ENCODE measurements at regions not wholly inside any gene's neighbourhood (a gene's known extent, or its start where the extent isn't known, plus 50 kb on each side); places are given as distances from the start of the nearest gene placed in this dataset.
A peak's percentile ranks its signal among the peaks of the same experiment; 100 is the strongest.

DNA sequence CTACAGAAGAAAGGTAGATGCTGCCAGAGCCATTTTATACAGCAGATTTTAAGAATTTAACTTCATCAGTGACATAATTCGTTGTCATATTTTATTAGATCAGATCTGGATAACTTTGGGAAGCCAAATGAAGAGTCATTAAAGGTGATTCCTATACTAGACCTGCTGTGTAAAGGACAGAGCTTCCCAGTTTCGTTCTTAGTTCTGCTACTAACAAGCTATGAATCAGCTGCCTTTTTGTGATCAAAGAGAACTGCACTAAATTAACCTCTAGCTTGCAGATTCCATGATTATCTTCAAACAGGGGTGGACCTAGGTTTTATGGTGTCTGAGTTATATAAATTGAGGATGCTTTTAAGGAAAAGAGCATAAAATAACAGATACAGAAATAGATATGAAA lies 926.5 kb upstream of the ACVR2A start:
- DNase-seq = no peak

DNA sequence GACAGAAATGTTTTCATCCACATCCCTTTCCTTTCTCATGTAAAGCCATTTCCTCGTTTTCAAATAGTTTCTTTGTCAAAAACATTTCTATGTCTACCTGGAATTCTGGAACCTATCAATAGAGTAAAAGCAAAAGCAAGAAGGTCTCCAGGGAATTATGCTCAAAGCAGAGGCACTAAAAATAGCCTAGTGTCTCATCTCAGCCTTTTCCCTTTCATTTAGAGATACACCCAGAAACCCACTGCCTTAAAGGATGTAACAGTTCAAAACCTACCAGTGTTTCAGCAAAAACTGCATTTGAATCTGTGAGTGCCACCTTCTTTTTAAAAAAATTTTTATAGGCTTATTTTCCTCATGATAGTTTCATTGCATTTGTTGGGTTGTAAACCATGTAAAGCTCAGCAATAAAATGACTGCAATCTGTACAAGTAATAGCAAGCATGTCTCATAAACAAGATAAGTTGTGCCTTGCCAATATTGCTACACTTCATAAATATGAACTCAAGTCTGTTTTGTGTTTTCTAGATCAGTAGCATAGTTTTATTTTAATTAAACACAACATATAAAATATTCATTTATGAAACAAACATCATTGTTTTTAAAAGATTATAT lies 927.3 kb upstream of the ACVR2A start:
- no peak for DNase-seq

DNA sequence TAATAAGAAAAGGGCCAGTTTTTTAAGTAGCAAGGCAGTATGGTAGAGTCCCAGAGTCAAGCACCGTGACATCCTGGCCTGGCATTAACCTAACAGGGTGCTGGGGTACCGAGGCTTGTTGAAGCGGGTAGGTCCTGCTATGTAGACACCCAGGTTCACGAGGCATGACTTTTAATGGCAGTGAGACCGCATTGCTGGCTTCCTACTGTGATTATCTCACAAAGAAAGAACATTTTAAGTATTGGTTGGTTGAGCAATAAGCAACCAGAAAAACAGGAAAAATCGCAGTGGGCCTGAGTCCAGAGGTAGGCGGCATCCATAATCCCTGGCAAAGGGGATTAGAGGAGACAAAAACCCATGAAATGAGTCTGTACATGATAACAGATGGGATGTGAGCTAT lies 927.9 kb upstream of the ACVR2A start:
- no peak for DNase-seq

DNA sequence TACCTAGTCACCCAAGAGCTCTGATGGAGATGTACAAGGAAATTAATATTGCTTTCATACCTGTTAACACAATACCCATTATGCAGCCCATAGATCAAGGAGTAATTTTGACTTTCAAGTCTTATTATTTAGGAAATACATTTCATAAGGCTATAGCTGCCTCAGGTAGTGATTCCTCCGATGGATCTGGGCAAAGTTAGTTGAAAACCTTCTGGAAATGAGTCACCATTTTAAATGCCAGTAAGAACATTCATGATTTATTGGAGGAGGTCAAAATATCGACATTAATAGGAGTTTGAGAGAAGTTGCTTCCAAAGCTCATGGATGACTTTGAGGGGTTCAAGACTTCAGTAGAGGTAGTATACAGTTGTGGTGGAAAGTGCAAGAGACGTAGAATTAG lies 931.4 kb upstream of the ACVR2A start:
- DNase-seq = no peak

DNA sequence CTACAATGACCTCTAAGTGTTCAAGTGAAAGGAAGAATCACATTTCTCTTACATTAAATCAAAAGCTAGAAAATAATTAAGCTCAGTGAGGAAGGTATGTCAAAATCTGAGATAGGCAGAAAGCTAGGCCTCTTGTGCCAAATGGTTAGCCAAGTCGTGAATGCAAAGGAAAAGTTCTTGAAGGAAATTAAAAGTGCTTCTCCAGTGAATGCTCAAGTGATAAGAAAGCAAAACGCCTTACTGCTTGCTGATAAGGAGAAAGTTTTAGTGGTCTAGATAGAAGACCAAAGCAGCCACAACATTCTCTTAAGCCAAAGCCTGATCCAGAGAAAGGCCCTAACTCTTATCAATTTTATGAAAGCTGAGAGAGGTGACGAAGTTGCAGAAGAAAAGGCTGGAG lies 932.3 kb upstream of the ACVR2A start:
- DNase-seq = no peak

DNA sequence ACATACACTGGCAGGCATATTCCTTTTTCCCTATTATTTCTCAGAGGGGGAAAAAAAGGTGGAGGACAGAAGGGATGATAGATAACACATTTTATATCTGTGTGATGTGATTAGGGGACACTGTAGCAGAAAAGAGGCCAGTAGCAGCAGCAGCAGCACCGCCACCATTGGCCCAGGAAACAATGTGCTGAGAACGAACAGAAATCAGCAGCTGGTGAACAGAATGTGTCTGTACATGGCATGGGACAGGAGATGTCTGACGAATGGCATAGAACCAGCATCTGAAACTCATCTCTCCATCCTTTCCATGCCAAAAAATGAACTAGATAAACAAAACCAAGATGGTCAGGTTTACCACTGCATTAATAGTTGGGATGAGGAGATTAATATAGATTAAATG lies 936.1 kb upstream of the ACVR2A start:
- no peak for DNase-seq

DNA sequence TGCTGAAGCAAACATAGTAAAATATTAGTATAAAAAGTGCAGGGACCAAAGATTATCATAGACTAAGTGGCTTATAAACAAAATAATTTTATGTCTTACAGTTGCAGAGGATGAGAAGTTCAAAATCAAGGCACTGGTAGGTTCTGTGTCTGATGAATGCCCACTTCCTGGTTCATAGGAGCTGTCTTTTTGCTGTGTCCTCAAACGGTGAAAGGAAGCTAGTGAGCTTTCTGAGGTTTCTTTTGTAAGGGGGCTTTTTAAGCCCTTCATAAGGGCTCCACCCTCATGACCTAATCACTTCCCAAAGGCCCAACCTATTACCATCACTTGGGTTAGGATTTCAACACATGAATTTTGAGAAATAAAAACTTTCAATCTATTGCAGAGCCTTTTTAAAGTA lies 946.7 kb upstream of the ACVR2A start:
- DNase-seq = no peak

DNA sequence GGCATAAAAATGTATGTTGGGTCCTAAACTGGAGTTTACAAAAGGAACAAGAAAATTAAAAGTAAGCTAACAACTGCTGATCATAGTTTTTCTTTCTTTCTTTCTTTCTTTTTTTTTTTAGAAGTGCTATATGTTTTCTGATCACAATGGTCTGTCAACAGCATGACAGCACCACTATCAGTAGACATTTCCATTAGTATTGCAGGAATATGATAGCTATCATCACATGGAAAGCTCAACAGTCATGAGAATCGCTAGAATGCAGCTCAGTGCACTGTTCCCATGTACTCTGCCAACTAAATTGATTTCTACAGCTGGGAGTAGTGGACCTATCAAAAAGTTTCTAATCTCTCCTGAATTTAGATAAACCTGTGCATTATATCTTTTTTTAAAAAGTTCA lies 950.3 kb upstream of the ACVR2A start:
- DNase-seq = no peak

DNA sequence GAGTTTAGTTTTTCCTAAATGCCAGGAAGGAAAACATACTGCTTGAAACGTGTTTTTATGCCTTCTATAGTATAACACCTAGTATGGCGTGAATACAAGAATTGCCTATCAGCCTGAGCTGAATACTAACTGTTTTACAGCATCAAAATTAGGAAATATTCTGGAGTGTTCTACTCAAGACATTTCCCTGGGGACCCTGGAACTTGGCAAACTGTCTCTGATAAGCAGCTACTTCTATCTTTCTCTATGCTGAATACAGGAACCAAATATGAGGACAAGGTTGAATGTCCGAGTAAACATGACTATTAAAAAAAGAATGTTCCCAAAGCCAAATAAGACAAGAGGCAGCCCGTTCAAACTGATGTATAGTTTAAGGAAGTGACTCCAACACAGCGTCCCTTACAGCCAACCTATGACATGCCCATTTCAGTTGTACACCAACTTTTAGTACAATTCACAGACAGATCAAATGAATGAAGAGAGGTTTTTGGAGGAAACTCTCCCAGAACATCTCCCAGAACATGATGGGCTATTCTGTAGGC lies 951.3 kb upstream of the ACVR2A start:
- no peak for DNase-seq

DNA sequence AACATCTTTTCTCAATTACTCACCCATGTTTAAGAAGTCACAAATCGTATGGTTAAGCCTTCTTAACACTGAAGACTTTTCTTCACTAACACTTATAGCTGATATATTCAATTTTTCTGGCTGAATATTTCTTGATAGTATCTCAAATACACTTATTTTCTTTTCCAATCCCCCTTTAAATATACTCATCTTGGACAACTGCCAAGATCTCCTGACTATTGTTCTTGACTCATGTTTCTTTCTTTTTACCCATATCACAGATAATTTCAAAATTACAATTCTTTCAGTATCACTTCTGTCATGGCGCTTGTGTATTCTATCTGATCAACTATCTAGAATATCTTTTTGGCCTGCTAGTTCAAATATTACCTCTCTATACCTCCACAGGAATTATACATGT lies 954.3 kb upstream of the ACVR2A start:
- DNase-seq = no peak

DNA sequence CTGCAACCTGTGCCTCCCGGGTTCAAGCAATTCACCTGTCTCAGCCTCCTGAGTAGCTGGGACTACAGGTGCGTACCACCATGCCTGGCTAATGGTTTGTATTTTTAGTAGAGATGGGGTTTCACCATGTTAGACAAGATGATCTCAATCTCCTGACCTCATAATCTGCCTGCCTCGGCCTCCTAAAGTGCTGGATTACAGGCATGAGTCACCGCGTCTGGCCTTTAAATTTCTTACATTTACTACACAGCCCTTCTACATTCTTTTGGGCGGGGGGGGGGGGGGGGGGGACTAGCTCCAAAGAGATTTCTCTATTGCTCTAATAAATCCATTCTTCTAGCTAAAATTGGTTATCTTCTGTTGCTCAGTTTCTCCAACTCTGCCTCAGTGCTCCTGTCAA lies 964.9 kb upstream of the ACVR2A start:
- DNase-seq = no peak

DNA sequence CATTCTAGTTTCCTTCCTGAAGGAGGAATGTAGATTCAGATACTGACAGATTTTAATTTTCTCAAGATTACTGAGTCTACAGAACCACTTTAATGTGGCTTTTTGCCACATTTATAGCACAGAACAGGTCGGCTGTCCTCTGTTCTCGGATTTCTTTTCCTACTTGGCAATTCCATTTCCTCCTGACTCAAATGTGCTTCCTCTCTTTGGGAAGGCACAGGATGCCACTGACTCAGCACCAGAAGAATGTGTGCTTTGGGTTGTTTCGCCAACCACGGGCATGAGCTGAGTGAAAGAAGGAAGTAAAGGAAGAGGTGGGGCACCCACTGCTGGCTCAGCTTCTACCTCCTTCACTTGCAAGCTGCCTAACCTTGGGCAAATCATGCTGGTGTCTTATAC lies 970.6 kb upstream of the ACVR2A start:
- DNase-seq = no peak

DNA sequence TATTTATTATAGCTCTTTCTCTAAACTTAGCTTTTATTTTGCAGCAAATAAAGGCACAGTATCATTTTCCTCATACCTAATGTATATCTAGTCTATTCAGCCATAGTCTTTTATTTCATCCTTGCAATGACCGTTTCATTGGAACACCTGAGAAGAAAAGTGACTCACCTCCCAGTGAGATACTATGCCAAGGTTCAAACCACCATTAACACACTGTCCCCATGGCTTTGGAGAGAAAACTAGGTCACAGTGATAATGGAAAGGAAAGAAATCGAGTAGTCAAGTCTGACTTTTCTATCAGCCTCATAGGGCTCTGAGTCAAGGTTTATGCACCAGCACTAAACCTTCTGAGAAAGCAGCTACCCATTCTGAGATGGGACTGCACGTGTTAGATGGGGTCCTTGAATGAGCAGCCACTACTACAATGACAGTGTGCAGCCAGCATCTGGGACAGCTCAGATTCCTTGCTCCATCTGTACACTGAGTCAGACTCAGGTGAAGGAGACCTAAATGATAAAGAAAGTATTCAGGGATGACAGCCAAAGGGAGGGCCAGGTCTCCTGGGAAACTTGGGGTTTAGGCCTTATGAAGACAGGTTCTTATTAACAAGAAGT lies 971.1 kb upstream of the ACVR2A start:
- DNase-seq = no peak

DNA sequence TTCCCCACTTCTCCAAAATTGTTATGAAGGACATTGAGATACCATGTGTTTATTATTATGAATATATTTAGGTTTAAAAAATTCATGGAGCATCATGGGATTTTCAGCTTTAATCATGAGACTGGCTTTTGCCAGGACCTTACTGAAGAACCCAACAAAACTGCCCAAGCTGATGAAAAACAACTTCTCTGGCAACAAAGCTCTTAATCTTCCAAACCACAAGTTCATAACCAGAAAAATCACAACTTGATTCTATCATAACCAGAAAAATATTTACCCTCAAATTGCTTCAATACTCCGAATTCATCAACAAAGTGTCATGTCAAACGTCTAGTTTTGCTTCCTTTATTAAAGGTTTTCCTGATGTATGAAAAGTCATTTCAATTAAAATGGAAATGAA lies 971.8 kb upstream of the ACVR2A start:
- DNase-seq = no peak

DNA sequence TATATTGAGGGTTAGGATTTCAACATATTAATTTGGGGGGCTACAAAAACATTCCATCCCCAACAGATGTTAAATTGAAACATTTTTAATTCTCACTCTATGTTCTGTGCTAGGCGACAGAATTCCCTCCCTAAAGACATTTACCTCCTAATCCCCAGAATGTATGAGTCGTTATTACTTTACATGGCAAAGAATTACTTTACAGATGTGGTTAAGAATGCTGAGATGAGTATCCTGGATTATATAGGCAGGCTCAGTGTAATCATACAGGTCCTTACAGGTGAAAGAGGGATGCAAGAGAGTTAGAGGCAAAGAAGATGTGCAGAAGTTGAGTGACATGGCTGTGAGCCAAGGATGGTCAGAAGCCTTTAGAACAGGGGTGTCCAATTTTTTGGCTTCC lies 974.1 kb upstream of the ACVR2A start:
- DNase-seq = no peak

DNA sequence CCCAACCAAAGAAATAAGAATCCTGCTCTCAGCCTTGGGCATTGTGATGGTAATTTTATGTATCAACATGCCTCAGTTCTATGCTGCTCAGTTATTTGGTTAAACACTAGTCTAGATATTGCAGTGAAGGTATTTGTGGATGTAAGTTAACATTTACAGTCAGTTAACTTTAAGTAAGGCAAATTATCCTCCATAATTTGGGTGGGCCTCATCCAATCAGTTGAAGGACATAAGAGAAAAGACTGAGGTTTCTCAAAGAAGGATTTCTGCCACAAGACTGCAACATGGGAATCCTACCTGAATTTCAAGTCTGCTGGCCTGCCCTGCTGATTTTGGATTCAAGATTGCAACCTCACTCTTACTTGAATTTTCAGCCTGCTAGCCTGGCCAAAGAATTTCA lies 975.5 kb upstream of the ACVR2A start:
- no peak for DNase-seq

DNA sequence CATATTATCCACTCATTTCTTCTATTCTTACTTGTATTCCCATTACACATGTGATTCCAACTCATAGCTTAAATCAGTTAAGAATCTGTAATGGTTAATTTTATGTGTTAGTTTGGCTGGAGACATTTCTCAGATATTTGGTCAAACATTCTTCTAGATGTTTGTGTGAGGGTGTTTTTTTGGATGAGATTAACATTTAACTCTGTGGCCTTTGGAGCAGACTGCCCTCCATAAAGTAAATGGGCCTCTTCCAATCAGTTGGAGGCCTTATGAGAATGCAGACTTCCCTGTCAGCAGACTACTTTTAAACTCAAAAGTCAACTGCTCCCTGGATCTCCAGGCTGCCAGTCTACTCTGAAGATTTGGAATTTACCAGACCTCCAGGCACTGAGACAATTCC lies 976.8 kb upstream of the ACVR2A start:
- no peak for DNase-seq

DNA sequence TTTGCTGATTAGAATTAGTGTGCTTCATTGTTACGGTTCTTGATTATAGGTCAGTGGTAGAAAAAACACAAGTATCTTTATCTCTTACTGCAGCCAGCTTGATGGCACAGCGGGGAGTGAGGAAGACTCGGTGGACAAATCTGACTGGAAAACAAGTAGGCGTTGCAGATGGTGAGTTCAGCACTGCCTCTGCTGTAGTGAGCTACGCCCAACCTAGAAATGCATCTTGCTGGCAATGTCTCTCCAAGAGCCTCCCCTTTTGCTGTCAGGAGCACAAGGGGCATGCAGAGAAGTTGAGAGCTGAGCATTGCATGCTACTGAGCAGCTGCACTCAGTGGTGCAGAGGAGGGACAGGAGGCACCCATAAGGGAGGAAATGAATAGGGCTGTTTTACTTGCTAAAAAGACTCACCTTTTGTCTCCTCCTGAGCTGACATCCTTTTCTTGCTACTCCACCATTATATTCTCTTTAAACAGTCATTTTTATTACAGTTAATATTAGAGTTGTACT lies 977.3 kb upstream of the ACVR2A start:
- no peak for DNase-seq

DNA sequence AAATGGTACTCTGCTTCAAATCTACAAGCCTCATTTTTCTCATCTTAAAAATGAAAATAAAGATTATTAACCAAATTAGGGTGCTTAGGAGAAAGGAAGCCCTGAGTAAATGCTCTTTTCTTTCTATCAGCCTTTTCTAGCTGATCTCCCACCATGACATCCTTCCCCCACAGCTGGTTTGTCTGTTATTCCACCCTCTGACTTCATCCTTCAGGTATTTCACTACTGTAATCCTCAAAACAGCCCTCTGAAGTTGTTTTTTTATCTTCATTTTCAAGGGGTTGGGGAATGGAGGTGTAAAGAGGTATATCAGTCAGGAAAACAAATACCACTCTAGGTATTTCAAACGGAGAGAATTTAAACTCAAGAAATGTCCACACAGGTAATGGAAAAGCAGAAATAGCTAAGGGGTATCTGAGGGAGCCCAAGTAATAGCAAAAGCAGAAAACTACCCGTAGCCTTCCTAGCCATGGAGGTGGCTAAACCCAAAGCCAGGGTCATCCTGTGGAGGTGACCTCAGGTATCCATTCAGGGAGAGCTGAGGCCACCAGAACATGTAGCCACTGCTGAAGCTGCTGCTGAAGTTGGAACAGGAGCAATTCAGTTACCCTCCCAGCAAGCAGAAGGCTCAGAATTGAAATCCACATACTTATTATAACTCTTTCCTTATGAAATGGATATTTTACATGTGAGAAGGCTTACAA lies 990.9 kb upstream of the ACVR2A start:
- DNase-seq = no peak

DNA sequence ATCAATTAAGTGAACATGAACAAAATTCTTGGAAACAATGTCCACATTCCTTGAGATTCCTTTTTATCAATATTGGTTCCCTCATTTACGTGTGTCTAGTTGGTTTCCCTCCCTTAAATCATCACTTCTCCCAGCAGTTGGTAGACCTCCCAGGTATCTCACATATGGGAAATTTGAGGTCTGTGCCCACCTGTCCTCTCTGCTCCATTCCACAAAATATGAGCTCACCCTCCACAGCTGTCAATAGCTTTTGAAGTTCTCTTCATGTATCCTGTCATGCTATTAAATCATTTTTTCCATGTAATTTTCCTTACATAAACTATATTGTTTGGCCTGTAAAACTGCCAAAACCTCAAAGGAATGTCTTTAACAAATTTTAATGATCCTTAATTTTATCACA lies 992.2 kb upstream of the ACVR2A start:
- no peak for DNase-seq

DNA sequence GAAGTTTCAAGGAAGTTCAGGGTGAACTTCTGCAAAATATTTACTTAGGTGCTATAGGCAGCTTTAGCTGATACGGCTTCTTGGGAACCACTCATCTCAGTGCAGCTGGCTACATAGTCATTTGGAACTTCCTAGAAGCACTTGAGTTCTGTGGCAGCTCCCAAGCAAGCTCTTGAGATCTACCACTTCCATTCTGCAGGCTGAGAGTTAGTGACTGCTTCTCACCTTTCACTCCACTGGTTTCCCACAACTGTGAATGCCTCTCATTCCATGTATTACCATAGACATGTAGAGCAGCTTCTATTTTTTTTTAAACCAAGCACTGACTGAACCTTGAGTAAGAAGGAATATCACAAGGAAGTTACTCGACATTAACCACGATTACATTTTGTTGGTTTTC lies 994.1 kb upstream of the ACVR2A start:
- DNase-seq = peak; percentile 29

DNA sequence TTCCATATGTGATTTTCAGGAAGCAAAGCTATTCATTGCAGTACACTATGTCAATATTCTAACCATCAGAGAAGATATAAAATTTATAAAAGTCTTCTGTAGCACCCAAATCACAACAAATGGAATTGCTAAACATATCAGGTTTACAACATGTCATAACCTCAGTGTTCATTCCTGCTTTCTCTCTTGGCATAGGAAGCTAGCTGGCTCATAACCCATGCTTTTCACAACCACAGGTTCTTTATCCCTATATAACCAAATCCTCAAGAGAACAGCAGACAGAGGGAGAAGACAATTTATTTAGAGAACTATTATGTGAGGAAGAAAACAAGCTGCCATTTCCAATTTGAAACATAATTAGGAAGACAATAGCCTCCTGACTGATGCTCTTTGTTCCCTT lies 997.0 kb upstream of the ACVR2A start:
- no peak for DNase-seq

DNA sequence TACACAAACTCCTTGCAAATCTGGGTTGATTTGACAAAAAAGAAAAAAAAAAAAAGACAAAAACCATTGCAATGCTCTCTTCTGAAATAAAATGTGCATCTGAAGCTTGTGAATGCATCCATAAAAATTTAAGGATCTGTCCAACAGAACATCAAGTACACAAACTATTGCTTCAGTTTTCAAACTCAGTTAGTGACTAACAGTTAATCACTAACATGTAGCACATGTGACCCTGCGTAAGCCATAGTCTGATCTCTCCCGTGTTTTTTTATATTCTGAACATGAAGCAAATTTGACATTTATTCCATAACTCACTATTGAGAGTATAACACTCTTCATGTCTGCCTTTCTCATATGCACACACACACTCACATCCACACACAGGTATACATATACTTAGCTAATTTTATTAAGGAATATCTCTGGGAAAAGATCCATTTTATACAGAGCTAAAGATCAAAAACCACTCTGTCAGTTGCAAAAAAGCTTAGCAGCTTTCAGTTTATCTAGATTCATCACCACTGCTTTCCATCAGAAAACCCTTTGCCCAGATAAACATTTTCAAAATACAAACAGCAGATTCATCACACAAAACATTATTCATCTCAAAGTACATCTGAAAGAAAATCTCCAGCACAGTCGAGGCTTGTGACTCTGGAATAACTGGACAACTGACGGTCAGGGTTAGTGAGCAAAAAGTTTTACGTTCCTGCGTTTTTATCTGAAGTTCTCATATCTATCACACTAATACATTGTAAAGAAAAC lies 1000.4 kb upstream of the ACVR2A start:
- no peak for DNase-seq

DNA sequence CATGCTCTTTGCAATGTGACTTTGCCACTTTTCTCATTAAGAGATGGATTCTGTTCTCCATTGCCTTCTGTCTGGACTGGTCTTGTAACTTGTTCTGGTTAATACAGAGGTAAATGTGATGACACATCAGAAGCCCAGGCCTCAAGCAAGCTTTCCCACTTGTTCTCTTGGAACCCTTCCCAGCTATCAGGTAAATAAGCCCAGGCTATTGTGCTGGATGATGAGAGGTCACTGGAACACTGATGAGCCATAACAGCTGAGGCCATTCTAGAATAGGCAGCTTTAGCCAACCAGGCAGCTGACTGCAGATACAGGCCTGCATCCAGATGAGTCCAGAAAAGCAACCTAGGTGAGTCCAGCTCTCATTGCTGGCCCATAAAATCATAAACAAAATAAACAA lies 1007.0 kb upstream of the ACVR2A start:
- no peak for DNase-seq

Data from NCI-H187 treated with DMSO at 0.1 percent for 48 hours (cell line).